ENCODE measurements at regions not wholly inside any gene's neighbourhood (a gene's known extent, or its start where the extent isn't known, plus 50 kb on each side); places are given as distances from the start of the nearest gene placed in this dataset.

GRCh38 chr5:5572976-5573797 is 150.7 kb downstream of the ICE1 start:
- Mint-ChIP-seq H3K27me3 (ENCODE audit: low read depth, unreplicated experiment) (peaks cover 8% of the 10 kb centered on the region), H3K4me1 (ENCODE audit: low read depth, unreplicated experiment) (peaks cover 3% of the 10 kb centered on the region), H3K27ac (ENCODE audit: unreplicated experiment) (no peak overlapping the region), H3K36me3 (ENCODE audit: low read depth, unreplicated experiment) (no peaks in the 10 kb centered on the region), H3K4me3 (ENCODE audit: unreplicated experiment) (no peak overlapping the region), H3K9me3 (ENCODE audit: unreplicated experiment) (no peaks in the 10 kb centered on the region)
- Histone ChIP-seq H2AFZ (ENCODE audit: low read depth, low read length) (no peak overlapping the region), H3K27me3 (ENCODE audit: insufficient read depth, low read length) (no peaks in the 10 kb centered on the region), H3K4me2 (ENCODE audit: low read length) (no peak overlapping the region), H3K79me2 (ENCODE audit: insufficient read depth, low read length) (no peaks in the 10 kb centered on the region), H3K9me3 (ENCODE audit: insufficient read depth, low read depth, low read length) (no peaks in the 10 kb centered on the region), H3K27ac (ENCODE audit: low read depth, low read length) (no peak overlapping the region), H3K36me3 (ENCODE audit: insufficient read depth, low read length) (no peaks in the 10 kb centered on the region), H3K4me3 (ENCODE audit: insufficient read depth, low read depth, low read length) (no peak overlapping the region), H3K9ac (ENCODE audit: low read length) (no peak overlapping the region), H4K20me1 (ENCODE audit: insufficient read depth, low read length) (no peaks in the 10 kb centered on the region), H3K4me1 (ENCODE audit: insufficient read depth, low read length) (no peaks in the 10 kb centered on the region)
- no peak for TF ChIP-seq EZH2 (IDR thresholded peaks at IDR 0.05; ENCODE audit: insufficient read depth, low read length)
- TF ChIP-seq, protein P1, sequence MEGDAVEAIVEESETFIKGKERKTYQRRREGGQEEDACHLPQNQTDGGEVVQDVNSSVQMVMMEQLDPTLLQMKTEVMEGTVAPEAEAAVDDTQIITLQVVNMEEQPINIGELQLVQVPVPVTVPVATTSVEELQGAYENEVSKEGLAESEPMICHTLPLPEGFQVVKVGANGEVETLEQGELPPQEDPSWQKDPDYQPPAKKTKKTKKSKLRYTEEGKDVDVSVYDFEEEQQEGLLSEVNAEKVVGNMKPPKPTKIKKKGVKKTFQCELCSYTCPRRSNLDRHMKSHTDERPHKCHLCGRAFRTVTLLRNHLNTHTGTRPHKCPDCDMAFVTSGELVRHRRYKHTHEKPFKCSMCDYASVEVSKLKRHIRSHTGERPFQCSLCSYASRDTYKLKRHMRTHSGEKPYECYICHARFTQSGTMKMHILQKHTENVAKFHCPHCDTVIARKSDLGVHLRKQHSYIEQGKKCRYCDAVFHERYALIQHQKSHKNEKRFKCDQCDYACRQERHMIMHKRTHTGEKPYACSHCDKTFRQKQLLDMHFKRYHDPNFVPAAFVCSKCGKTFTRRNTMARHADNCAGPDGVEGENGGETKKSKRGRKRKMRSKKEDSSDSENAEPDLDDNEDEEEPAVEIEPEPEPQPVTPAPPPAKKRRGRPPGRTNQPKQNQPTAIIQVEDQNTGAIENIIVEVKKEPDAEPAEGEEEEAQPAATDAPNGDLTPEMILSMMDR (IDR thresholded peaks at IDR 0.05; ENCODE audit: insufficient read depth, low read depth, low read length), result no peak
- DNase-seq (ENCODE audit: low read depth) (no peak), FAIRE-seq (no peak)

GRCh38 chr5:5572010-5572865 is 149.8 kb downstream of the ICE1 start:
- H3K27me3 Mint-ChIP-seq (ENCODE audit: low read depth, unreplicated experiment), result peaks cover 12% of the 10 kb centered on the region
- H3K4me1 ChIP-seq (ENCODE audit: insufficient read depth, low read length), result no peaks in the 10 kb centered on the region
- FAIRE-seq (no peak), DNase-seq (ENCODE audit: low read depth) (no peak)
- no peaks in the 10 kb centered on the region for H3K9me3 Mint-ChIP-seq (ENCODE audit: unreplicated experiment)
- no peak overlapping the region for H2AFZ ChIP-seq (ENCODE audit: low read depth, low read length)
- H3K4me1 Mint-ChIP-seq (ENCODE audit: low read depth, unreplicated experiment), result peaks cover 3% of the 10 kb centered on the region
- H3K27ac ChIP-seq (ENCODE audit: low read depth, low read length), result no peak overlapping the region
- no peak for TF ChIP-seq EZH2 (IDR thresholded peaks at IDR 0.05; ENCODE audit: insufficient read depth, low read length)
- TF ChIP-seq, protein P1 (IDR thresholded peaks at IDR 0.05; ENCODE audit: insufficient read depth, low read depth, low read length), result no peak
- no peak overlapping the region for H3K4me3 Mint-ChIP-seq (ENCODE audit: unreplicated experiment)
- H3K36me3 ChIP-seq (ENCODE audit: insufficient read depth, low read length), result no peaks in the 10 kb centered on the region
- H3K27me3 ChIP-seq (ENCODE audit: insufficient read depth, low read length), result no peaks in the 10 kb centered on the region
- no peak overlapping the region for H3K4me2 ChIP-seq (ENCODE audit: low read length)
- no peak overlapping the region for H3K27ac Mint-ChIP-seq (ENCODE audit: unreplicated experiment)
- H3K9me3 ChIP-seq (ENCODE audit: insufficient read depth, low read depth, low read length), result no peaks in the 10 kb centered on the region
- no peaks in the 10 kb centered on the region for H3K36me3 Mint-ChIP-seq (ENCODE audit: low read depth, unreplicated experiment)
- H4K20me1 ChIP-seq (ENCODE audit: insufficient read depth, low read length), result no peaks in the 10 kb centered on the region
- no peak overlapping the region for H3K4me3 ChIP-seq (ENCODE audit: insufficient read depth, low read depth, low read length)
- H3K79me2 ChIP-seq (ENCODE audit: insufficient read depth, low read length), result no peaks in the 10 kb centered on the region
- H3K9ac ChIP-seq (ENCODE audit: low read length), result no peak overlapping the region
